HG03460 (cell line): ENCODE measurements at regions not wholly inside any gene's neighbourhood (a gene's known extent, or its start where the extent isn't known, plus 50 kb on each side); places are given as distances from the start of the nearest gene placed in this dataset.
"Not testable (repeated sequence)": the region's sequence is repeated elsewhere in the genome, so short reads cannot be mapped to it uniquely, and the experiment has no call there.

Source experiments
- ATAC-seq: cut with Tn5 transposase; IDR thresholded peaks from one replicate; pipeline ENCODE4 v1.9.1; 2021; ENCODE audit not compliant: unreplicated experiment

- ATAC-seq = not testable (repeated sequence)
Measured at GRCh38 chrY:3491423-3491822, 87.4 kb upstream of the TGIF2LY start.

GRCh38 chrY:3494539-3494938, 84.3 kb upstream of the TGIF2LY start:
- not testable (repeated sequence) for ATAC-seq

- peak; percentile 99 for ATAC-seq
Measured at GRCh38 chrY:3527040-3527439, 51.8 kb upstream of the TGIF2LY start.
